Astrocyte (in vitro differentiated cells and primary cell): ENCODE measurements at regions not wholly inside any gene's neighbourhood (a gene's known extent, or its start where the extent isn't known, plus 50 kb on each side); places are given as distances from the start of the nearest gene placed in this dataset.

Experiments
- CTCF ChIP-seq: IDR thresholded peaks from 2 replicates; pipeline ENCODE4 v1.5.1; 2011; ENCODE audit warnings: low read depth, mild to moderate bottlenecking, inconsistent platforms, low read length, moderate library complexity; ENCODE audit not compliant: insufficient read depth
- EZH2 ChIP-seq: IDR thresholded peaks from 2 replicates; pipeline ENCODE4 v1.6.1; 2012; ENCODE audit warnings: mild to moderate bottlenecking, low read length, inconsistent platforms; ENCODE audit not compliant: insufficient read depth

GRCh38 chr3:124318014-124318413 lies 326.1 kb upstream of the ROPN1 start:
- no peak for TF ChIP-seq CTCF
- no peak for TF ChIP-seq EZH2
